ENCODE measurements at regions not wholly inside any gene's neighbourhood (a gene's known extent, or its start where the extent isn't known, plus 50 kb on each side); places are given as distances from the start of the nearest gene placed in this dataset.

DNA sequence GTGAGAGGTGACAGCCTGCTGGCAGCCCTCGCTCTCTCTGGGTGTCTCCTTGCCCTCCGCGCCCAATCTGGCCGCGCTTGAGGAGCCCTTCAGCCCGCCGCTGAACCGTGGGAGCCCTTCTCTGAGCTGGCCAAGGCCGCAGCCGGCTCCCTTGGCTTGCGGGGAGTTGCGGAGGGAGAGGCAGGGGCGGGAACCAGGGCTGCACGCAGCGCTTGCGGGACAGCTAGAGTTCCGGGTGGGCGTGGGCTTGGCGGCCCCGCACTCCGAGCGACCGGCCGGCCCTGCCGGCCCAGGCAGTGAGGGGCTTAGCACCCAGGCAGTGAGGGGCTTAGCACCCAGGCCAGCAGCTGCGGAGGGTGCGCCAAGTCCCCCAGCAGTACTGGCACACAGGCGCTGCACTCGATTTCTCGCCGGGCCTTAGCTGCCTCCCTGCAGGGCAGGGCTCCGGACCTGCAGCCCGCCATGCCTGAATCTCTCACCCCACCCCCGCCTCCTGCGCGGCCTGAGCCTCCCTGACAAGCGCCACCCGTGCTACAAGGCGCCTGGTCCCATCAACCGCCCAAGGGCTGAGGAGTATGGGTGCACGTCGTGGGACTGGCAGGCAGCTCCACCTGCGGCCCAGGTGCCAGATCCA, 1526.1 kb downstream of the FAM181B start:
- H3K4me1 ChIP-seq (ENCODE audit: control insufficient read depth, extremely low read depth, insufficient read depth, low read length) = no peaks in the 10 kb centered on the region
- BruUV-seq (replicated peaks) = no TSS peak
- TF ChIP-seq GATA2 (IDR thresholded peaks at IDR 0.05; ENCODE audit: insufficient read depth, insufficient read length, low read depth, low read length) = no peak
- TF ChIP-seq FOS (IDR thresholded peaks at IDR 0.05; ENCODE audit: borderline replicate concordance, insufficient read depth, low read length) = no peak
- TF ChIP-seq JUN (IDR thresholded peaks at IDR 0.05; ENCODE audit: borderline replicate concordance, insufficient read depth, insufficient read length, low read depth) = no peak
- TF ChIP-seq EZH2 (IDR thresholded peaks at IDR 0.05; ENCODE audit: borderline replicate concordance, low read depth, low read length, severe bottlenecking) = no peak
- TF ChIP-seq, protein P1, sequence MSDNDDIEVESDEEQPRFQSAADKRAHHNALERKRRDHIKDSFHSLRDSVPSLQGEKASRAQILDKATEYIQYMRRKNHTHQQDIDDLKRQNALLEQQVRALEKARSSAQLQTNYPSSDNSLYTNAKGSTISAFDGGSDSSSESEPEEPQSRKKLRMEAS (IDR thresholded peaks at IDR 0.05; ENCODE audit: insufficient read depth, insufficient read length) = no peak
- TF ChIP-seq POLR2A (IDR thresholded peaks at IDR 0.05; ENCODE audit: low read depth, low read length) = no peak
- TF ChIP-seq, protein P2, sequence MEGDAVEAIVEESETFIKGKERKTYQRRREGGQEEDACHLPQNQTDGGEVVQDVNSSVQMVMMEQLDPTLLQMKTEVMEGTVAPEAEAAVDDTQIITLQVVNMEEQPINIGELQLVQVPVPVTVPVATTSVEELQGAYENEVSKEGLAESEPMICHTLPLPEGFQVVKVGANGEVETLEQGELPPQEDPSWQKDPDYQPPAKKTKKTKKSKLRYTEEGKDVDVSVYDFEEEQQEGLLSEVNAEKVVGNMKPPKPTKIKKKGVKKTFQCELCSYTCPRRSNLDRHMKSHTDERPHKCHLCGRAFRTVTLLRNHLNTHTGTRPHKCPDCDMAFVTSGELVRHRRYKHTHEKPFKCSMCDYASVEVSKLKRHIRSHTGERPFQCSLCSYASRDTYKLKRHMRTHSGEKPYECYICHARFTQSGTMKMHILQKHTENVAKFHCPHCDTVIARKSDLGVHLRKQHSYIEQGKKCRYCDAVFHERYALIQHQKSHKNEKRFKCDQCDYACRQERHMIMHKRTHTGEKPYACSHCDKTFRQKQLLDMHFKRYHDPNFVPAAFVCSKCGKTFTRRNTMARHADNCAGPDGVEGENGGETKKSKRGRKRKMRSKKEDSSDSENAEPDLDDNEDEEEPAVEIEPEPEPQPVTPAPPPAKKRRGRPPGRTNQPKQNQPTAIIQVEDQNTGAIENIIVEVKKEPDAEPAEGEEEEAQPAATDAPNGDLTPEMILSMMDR (IDR thresholded peaks at IDR 0.05; ENCODE audit: extremely low read depth in 1 of 2, insufficient read depth in 1 of 2, low read depth in 1 of 2, low read length in 2 of 2) = no peak
- TF ChIP-seq POLR2AphosphoS5 (IDR thresholded peaks at IDR 0.05; ENCODE audit: insufficient read depth, low read depth, low read length) = no peak
- H3K9me1 ChIP-seq (replicated peaks; ENCODE audit: control insufficient read depth, extremely low read depth, insufficient read depth, low read length) = no peaks in the 10 kb centered on the region
- intact Hi-C loops (cut with micrococcal nuclease) (no loop called here), dilution Hi-C loops (cut with MboI; ENCODE audit: extremely low pct_ligation_motif_present, low sequenced_read_pairs) (no loop called here)
- no peak overlapping the region for H3K4me3 ChIP-seq (replicated peaks in 1 of 3; ENCODE audit: insufficient read depth in 1 of 3, low read depth in 1 of 3, low read length in 3 of 3)
- DNase-seq (ENCODE audit: low read depth, low spot score) (no peak), FAIRE-seq (no peak)
- no peak overlapping the region for H3K27ac ChIP-seq (ENCODE audit: insufficient read depth, low read depth, low read length)
- CTCF ChIA-PET = no interaction called here
- H3K4me2 ChIP-seq (ENCODE audit: insufficient read depth, low read length) = no peak overlapping the region
- H3K9me3 ChIP-seq (replicated peaks; ENCODE audit: control insufficient read depth, insufficient read depth, low read length) = no peaks in the 10 kb centered on the region
- no peaks in the 10 kb centered on the region for H3K27me3 ChIP-seq (ENCODE audit: control insufficient read depth in 2 of 2, insufficient read depth in 2 of 2, low read length in 2 of 2)
- POLR2A ChIA-PET = no interaction called here
- no peaks in the 10 kb centered on the region for H3K79me2 ChIP-seq (ENCODE audit: control insufficient read depth, insufficient read depth, low read length)
- H2AFZ ChIP-seq (ENCODE audit: low read depth, low read length) = no peak overlapping the region
- H4K20me1 ChIP-seq (replicated peaks; ENCODE audit: control insufficient read depth, extremely low read depth, insufficient read depth, low read length) = no peaks in the 10 kb centered on the region
- H3K36me3 ChIP-seq (ENCODE audit: control insufficient read depth in 2 of 2, extremely low read depth in 1 of 2, insufficient read depth in 2 of 2, low read length in 2 of 2) = no peaks in the 10 kb centered on the region
- no peak overlapping the region for H3K9ac ChIP-seq (replicated peaks; ENCODE audit: extremely low read depth, insufficient read depth, low read length)
